NB4 (cell line): ENCODE measurements at regions not wholly inside any gene's neighbourhood (a gene's known extent, or its start where the extent isn't known, plus 50 kb on each side); places are given as distances from the start of the nearest gene placed in this dataset.

ENCODE experiments used
- POLR2A ChIP-seq: IDR thresholded peaks from 2 replicates; pipeline ENCODE4 v1.6.1; 2011; ENCODE audit warnings: mild to moderate bottlenecking; ENCODE audit not compliant: insufficient read length; ENCODE audit errors: extremely low read depth
- TF ChIP-seq, protein P1 (sequence below): IDR thresholded peaks from one replicate; pipeline ENCODE4 v1.5.1; 2012; ENCODE audit warnings: low read depth, low read length
- TF ChIP-seq, protein P2 (sequence below): IDR thresholded peaks from 2 replicates; pipeline ENCODE4 v1.6.1; 2011; ENCODE audit warnings: low read depth, low read length

DNA sequence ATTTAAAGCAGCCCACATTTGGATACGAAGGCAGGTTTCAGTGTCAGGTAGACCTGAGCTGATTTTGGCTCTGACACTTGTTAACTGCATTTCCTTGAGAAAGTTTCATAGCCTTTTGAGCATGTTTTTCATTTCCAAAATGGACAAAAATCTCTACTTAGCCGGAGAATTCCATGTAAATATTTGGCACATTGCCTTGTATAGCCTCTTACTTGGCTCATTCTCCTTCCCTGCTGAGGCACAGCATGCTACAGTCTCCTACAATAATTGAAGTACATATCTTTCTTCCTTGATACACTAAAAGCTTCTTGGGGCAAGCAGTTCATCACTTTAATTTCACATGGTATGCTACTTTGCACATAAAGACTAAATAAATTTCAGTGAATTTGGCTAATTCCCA lies 772.2 kb upstream of the CHAC2 start:
- TF ChIP-seq, protein P1, sequence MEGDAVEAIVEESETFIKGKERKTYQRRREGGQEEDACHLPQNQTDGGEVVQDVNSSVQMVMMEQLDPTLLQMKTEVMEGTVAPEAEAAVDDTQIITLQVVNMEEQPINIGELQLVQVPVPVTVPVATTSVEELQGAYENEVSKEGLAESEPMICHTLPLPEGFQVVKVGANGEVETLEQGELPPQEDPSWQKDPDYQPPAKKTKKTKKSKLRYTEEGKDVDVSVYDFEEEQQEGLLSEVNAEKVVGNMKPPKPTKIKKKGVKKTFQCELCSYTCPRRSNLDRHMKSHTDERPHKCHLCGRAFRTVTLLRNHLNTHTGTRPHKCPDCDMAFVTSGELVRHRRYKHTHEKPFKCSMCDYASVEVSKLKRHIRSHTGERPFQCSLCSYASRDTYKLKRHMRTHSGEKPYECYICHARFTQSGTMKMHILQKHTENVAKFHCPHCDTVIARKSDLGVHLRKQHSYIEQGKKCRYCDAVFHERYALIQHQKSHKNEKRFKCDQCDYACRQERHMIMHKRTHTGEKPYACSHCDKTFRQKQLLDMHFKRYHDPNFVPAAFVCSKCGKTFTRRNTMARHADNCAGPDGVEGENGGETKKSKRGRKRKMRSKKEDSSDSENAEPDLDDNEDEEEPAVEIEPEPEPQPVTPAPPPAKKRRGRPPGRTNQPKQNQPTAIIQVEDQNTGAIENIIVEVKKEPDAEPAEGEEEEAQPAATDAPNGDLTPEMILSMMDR = no peak
- TF ChIP-seq, protein P2, sequence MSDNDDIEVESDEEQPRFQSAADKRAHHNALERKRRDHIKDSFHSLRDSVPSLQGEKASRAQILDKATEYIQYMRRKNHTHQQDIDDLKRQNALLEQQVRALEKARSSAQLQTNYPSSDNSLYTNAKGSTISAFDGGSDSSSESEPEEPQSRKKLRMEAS = no peak
- TF ChIP-seq POLR2A = no peak
